Fibroblast of lung (primary cell): ENCODE measurements at regions not wholly inside any gene's neighbourhood (a gene's known extent, or its start where the extent isn't known, plus 50 kb on each side); places are given as distances from the start of the nearest gene placed in this dataset.

ENCODE experiments used
- DNase-seq, 2 donors: peaks; one replicate each; pipeline versions ENCODE4 v3.0.0 to v3.0.0-alpha.2; 2010; ENCODE audit warnings: low read depth in 2 of 2
- H2AFZ ChIP-seq: 2 replicates; pipeline ENCODE4 v1.5.1; 2012; ENCODE audit warnings: low read length, control low read depth, inconsistent platforms
- H3K27ac ChIP-seq: 2 replicates; pipeline ENCODE4 v1.5.1; 2011; ENCODE audit warnings: low read length, control low read depth; ENCODE audit not compliant: insufficient read depth
- H3K27me3 ChIP-seq: 2 replicates; pipeline ENCODE4 v1.5.1; 2011; ENCODE audit warnings: mild to moderate bottlenecking, low read length; ENCODE audit not compliant: control insufficient read depth, insufficient read depth
- H3K36me3 ChIP-seq: 2 replicates; pipeline ENCODE4 v1.5.1; 2011; ENCODE audit warnings: low read length; ENCODE audit not compliant: control insufficient read depth, insufficient read depth
- H3K4me1 ChIP-seq: 2 replicates; pipeline ENCODE4 v1.5.1; 2011; ENCODE audit warnings: low read length; ENCODE audit not compliant: control insufficient read depth, insufficient read depth; ENCODE audit errors: extremely low read depth
- H3K4me2 ChIP-seq: 2 replicates; pipeline ENCODE4 v1.5.1; 2011; ENCODE audit warnings: low read length, control low read depth; ENCODE audit not compliant: insufficient read depth; ENCODE audit errors: extremely low read depth
- H3K4me3 ChIP-seq, 4 experiments: fragments of 200-600 bp in 1 of 4; sonication (generic) in 1 of 4; replicated peaks in 1 of 4; 2 replicates each; pipeline ENCODE4 v1.5.1; 2011 to 2016; ENCODE audit warnings: low read length in 4 of 4, low read depth in 3 of 4, mild to moderate bottlenecking in 3 of 4, control low read depth in 2 of 4, inconsistent platforms in 1 of 4, mixed read lengths in 1 of 4; ENCODE audit not compliant: insufficient read depth in 1 of 4; ENCODE audit errors: control extremely low read depth in 1 of 4
- H3K79me2 ChIP-seq: 2 replicates; pipeline ENCODE4 v1.5.1; 2012; ENCODE audit warnings: mild to moderate bottlenecking, low read length, inconsistent platforms; ENCODE audit not compliant: control insufficient read depth, insufficient read depth
- H3K9ac ChIP-seq: 2 replicates; pipeline ENCODE4 v1.5.1; 2011; ENCODE audit warnings: mild to moderate bottlenecking, low read length, control low read depth; ENCODE audit not compliant: insufficient read depth
- H3K9me3 ChIP-seq: 2 replicates; pipeline ENCODE4 v1.5.1; 2012; ENCODE audit warnings: low read depth, low read length; ENCODE audit not compliant: control insufficient read depth, insufficient read depth
- H4K20me1 ChIP-seq: 2 replicates; pipeline ENCODE4 v1.5.1; 2011; ENCODE audit warnings: low read length; ENCODE audit not compliant: control insufficient read depth, insufficient read depth; ENCODE audit errors: extremely low read depth
- EZH2 ChIP-seq: IDR thresholded peaks from 2 replicates; pipeline ENCODE4 v1.5.1; 2012; ENCODE audit warnings: low read length, control low read depth, mild to moderate bottlenecking; ENCODE audit errors: missing control alignments
- TF ChIP-seq, protein P1 (sequence below), 2 donors: IDR thresholded peaks in 1 of 2; conservative IDR thresholded peaks in 1 of 2; 1 replicate in 1 of 2; 2 replicates in 1 of 2; pipeline ENCODE4 v1.5.1; 2011 to 2012; ENCODE audit warnings: low read length in 2 of 2, control low read depth in 1 of 2, inconsistent platforms in 1 of 2, low read depth in 1 of 2, mild to moderate bottlenecking in 1 of 2

DNA sequence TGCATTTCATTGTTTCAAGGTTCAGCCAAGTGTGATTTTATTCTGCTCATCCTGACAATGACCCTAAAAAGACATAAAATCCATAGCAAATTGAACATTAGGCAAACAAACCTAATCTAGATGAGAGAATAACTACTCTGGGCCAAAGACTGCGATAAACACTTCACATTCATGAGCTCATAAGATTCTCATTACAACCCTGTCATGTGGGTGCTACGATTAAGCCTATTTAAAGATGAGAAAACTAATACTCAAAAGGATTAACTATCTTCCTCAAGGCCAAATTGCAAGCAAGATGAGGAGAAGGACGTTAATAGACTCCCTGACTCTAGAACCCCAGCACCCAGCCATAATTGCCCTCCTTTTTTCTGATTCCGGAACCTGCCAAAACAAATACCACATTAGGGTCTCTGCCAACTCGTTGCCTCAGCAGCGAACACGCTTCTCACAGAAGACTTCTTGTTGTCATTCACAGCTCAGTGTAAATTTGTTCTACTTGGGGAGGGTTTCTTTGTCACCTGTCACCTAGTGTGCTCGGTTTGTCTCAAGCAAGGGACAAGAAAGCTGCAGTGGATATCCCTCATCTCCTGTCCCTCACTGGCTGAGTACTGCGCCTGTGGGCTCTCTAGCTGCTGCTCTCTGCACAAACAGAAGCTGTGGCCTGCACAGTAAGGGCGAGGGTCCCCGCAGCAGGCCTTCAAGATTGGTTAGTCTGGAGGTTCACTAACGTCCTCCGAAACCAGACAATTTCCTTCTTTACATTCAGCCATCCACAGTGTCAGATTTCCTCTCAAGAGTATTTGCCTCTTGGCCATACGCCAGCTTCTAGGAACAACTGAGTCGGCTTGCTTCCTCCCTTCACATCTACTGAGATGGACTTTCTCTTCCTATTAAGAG lies 200.0 kb upstream of the UBE2E2 start:
- no peaks in the 10 kb centered on the region for H3K4me1 ChIP-seq
- H3K9me3 ChIP-seq = no peaks in the 10 kb centered on the region
- no peaks in the 10 kb centered on the region for H4K20me1 ChIP-seq
- TF ChIP-seq, protein P1, sequence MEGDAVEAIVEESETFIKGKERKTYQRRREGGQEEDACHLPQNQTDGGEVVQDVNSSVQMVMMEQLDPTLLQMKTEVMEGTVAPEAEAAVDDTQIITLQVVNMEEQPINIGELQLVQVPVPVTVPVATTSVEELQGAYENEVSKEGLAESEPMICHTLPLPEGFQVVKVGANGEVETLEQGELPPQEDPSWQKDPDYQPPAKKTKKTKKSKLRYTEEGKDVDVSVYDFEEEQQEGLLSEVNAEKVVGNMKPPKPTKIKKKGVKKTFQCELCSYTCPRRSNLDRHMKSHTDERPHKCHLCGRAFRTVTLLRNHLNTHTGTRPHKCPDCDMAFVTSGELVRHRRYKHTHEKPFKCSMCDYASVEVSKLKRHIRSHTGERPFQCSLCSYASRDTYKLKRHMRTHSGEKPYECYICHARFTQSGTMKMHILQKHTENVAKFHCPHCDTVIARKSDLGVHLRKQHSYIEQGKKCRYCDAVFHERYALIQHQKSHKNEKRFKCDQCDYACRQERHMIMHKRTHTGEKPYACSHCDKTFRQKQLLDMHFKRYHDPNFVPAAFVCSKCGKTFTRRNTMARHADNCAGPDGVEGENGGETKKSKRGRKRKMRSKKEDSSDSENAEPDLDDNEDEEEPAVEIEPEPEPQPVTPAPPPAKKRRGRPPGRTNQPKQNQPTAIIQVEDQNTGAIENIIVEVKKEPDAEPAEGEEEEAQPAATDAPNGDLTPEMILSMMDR (conservative IDR thresholded peaks at IDR 0.05 in 1 of 2, IDR thresholded peaks at IDR 0.05 in 1 of 2; ENCODE audit: low read depth in 1 of 2, low read length in 2 of 2) = no peak
- TF ChIP-seq EZH2 = no peak
- H3K4me2 ChIP-seq = no peak overlapping the region
- H3K4me3 ChIP-seq = no peak overlapping the region
- no peaks in the 10 kb centered on the region for H3K27me3 ChIP-seq
- H3K9ac ChIP-seq = no peak overlapping the region
- H2AFZ ChIP-seq = no peak overlapping the region
- peak; percentile 36 to 51 for DNase-seq
- no peaks in the 10 kb centered on the region for H3K36me3 ChIP-seq
- H3K27ac ChIP-seq = no peak overlapping the region
- H3K79me2 ChIP-seq = no peaks in the 10 kb centered on the region

GRCh38 chr3:23003733-23004046 lies 199.4 kb upstream of the UBE2E2 start:
- Histone ChIP-seq H3K4me1 (no peaks in the 10 kb centered on the region), H3K79me2 (no peaks in the 10 kb centered on the region), H3K4me3 (no peak overlapping the region), H3K4me2 (no peak overlapping the region), H3K9me3 (no peaks in the 10 kb centered on the region), H3K36me3 (no peaks in the 10 kb centered on the region), H2AFZ (no peak overlapping the region), H3K9ac (no peak overlapping the region), H3K27ac (no peak overlapping the region), H3K27me3 (no peaks in the 10 kb centered on the region), H4K20me1 (no peaks in the 10 kb centered on the region)
- no peak for DNase-seq
- TF ChIP-seq, protein P1 (conservative IDR thresholded peaks at IDR 0.05 in 1 of 2, IDR thresholded peaks at IDR 0.05 in 1 of 2; ENCODE audit: low read depth in 1 of 2, low read length in 2 of 2) = no peak
- TF ChIP-seq EZH2 = no peak

DNA sequence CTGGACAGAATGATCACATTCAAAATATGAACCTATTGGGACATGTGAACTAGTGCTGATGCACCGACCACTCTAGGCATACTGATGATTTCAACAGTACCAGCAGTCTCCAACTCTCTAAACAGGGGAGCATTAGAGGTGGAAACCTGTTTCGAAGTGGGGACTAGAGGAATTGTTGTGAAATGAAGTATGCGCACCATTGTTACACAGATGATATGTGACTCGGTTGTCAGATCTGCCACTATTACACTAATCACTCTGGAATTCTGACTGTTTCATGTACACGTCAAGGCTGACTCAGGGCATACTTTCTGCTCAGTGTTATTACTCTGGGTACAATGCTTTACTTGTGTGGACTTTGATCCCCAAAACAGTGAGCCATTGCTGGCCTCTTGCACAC lies 198.2 kb upstream of the UBE2E2 start:
- Histone ChIP-seq H3K4me3 (no peak overlapping the region), H3K9me3 (no peaks in the 10 kb centered on the region), H3K4me2 (no peak overlapping the region), H3K27ac (no peak overlapping the region), H3K4me1 (no peaks in the 10 kb centered on the region), H2AFZ (no peak overlapping the region), H3K36me3 (no peaks in the 10 kb centered on the region), H3K79me2 (no peaks in the 10 kb centered on the region), H3K27me3 (no peaks in the 10 kb centered on the region), H4K20me1 (no peaks in the 10 kb centered on the region), H3K9ac (no peak overlapping the region)
- DNase-seq = peak; percentile 73 to 90
- TF ChIP-seq, protein P1 (conservative IDR thresholded peaks at IDR 0.05 in 1 of 2, IDR thresholded peaks at IDR 0.05 in 1 of 2; ENCODE audit: low read depth in 1 of 2, low read length in 2 of 2) = no peak
- TF ChIP-seq EZH2 = no peak
